GM19035 (cell line): ENCODE measurements at regions not wholly inside any gene's neighbourhood (a gene's known extent, or its start where the extent isn't known, plus 50 kb on each side); places are given as distances from the start of the nearest gene placed in this dataset.
A peak's percentile ranks its signal among the peaks of the same experiment; 100 is the strongest.
"Not testable (repeated sequence)": the region's sequence is repeated elsewhere in the genome, so short reads cannot be mapped to it uniquely, and the experiment has no call there.

ENCODE experiments used
- ATAC-seq: cut with Tn5 transposase; IDR thresholded peaks from one replicate; pipeline ENCODE4 v1.9.1; 2021; ENCODE audit not compliant: unreplicated experiment

- ATAC-seq: no peak
These were observed 51.9 kb upstream of the PTPRJ start for GRCh38 chr11:47928426-47928825.

- no peak for ATAC-seq
These were observed 56.1 kb upstream of the PTPRJ start for GRCh38 chr11:47924184-47924691.

GRCh38 chr11:47923667-47924066 lies 56.7 kb upstream of the PTPRJ start:
- ATAC-seq: no peak

- ATAC-seq: not testable (repeated sequence)
These were observed 59.2 kb upstream of the PTPRJ start for GRCh38 chr11:47921080-47921555.

- no peak for ATAC-seq
These were observed 61.4 kb upstream of the PTPRJ start for GRCh38 chr11:47918882-47919495.

- no peak for ATAC-seq
These were observed 62.0 kb upstream of the PTPRJ start for GRCh38 chr11:47918370-47918690.

- no peak for ATAC-seq
These were observed 62.6 kb upstream of the PTPRJ start for GRCh38 chr11:47917599-47918369.

- ATAC-seq: no peak
These were observed 64.0 kb upstream of the PTPRJ start for GRCh38 chr11:47916361-47916841.

- no peak for ATAC-seq
These were observed 64.6 kb upstream of the PTPRJ start for GRCh38 chr11:47915783-47916182.

GRCh38 chr11:47915374-47915773 lies 65.0 kb upstream of the PTPRJ start:
- no peak for ATAC-seq

- no peak for ATAC-seq
These were observed 65.6 kb upstream of the PTPRJ start for GRCh38 chr11:47914743-47915142.

GRCh38 chr11:47913529-47914244 lies 65.5 kb upstream of the NUP160 start:
- ATAC-seq: no peak

- no peak for ATAC-seq
These were observed 64.8 kb upstream of the NUP160 start for GRCh38 chr11:47912843-47913437.

GRCh38 chr11:47911149-47911548 lies 63.0 kb upstream of the NUP160 start:
- no peak for ATAC-seq

- ATAC-seq: no peak
These were observed 60.0 kb upstream of the NUP160 start for GRCh38 chr11:47908198-47908597.

- ATAC-seq: no peak
These were observed 59.3 kb upstream of the NUP160 start for GRCh38 chr11:47907499-47907898.

- ATAC-seq: no peak
These were observed 57.9 kb upstream of the NUP160 start for GRCh38 chr11:47906066-47906465.

GRCh38 chr11:47905358-47906059 lies 57.4 kb upstream of the NUP160 start:
- no peak for ATAC-seq

- ATAC-seq: no peak
These were observed 56.7 kb upstream of the NUP160 start for GRCh38 chr11:47904808-47905207.

- ATAC-seq: no peak
These were observed 55.9 kb upstream of the NUP160 start for GRCh38 chr11:47904048-47904447.

GRCh38 chr11:47899801-47900200 lies 51.7 kb upstream of the NUP160 start:
- peak; percentile 99 for ATAC-seq
